ENCODE measurements at regions not wholly inside any gene's neighbourhood (a gene's known extent, or its start where the extent isn't known, plus 50 kb on each side); places are given as distances from the start of the nearest gene placed in this dataset.
"Not testable (repeated sequence)": the region's sequence is repeated elsewhere in the genome, so short reads cannot be mapped to it uniquely, and the experiment has no call there.

DNA sequence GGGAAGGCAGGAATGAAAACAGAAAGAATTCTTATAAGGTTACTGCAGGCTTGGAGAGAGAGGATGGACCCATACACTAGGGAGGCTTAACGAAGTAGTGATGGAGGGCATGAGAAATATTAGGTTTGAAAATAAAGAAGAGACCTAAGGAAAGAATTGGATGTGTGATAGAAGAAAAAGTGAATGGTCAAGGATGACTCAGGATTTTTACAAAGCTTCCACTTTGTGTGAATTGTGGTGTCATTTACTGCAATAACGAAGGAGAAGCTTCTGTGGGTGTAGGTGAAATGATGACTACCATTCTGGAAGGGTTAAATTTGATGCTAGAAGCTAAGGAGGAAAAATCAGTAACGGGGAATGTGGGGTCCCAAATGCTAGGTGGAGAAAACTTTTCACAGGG is 191.2 kb downstream of the UTRN start:
- DNase-seq (ENCODE audit: low spot score) = no peak

DNA sequence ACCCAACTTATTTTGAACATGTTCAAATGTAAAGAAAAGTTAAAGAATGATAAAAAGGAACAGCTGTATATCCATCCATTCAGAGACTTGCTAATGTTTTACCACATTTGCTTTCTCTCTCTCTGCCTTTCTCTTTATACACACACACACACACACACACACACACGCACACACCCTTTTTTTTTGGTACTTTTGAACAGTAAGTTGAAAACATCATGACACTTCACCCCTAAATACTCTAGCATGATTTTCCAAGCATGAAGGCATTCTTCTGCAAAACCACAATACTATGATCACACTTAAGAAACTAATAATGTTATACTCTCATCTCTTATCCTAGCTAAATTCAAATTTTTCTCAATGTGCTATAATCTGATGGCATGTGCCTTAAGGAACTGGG is 192.3 kb downstream of the UTRN start:
- DNase-seq (ENCODE audit: low spot score) = no peak

DNA sequence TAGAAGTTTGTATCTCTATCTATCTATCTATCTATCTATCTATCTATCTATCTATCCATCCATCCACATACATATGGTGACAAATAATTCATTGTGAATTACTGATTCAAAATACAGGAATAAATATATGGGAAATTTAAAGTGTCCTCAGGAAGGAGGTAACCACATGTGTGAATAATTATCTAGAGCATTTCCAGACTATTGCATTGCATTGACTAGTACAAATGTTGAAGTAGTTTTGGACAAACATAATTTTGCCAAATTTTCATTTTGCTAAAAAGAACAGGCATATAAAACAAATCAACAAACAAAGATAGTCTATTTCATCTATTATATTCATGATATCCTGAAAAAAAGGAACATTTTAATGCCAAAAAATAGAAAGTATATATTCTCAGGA is 192.7 kb downstream of the UTRN start:
- DNase-seq (ENCODE audit: low spot score) = no peak

DNA sequence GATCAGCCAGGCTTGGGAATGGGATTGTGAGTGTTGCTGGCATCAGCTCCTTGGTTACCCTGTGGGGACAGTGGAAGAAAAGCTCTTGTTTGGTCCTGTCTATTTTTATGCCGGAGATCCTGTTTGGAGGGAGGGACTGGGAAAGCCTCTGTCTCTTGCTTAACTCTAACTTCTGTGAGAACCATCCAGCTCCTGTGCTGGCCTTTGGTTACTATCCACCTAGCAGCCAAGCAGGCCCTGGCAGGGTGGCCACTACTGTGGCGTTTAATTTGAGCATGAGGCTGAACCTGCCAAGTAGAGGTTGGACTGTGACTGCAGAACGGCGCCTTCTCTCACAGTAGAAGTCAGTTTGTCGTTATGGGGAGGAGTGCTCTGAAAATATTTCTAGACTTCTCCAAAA is 193.3 kb downstream of the UTRN start:
- DNase-seq (ENCODE audit: low spot score) = no peak

DNA sequence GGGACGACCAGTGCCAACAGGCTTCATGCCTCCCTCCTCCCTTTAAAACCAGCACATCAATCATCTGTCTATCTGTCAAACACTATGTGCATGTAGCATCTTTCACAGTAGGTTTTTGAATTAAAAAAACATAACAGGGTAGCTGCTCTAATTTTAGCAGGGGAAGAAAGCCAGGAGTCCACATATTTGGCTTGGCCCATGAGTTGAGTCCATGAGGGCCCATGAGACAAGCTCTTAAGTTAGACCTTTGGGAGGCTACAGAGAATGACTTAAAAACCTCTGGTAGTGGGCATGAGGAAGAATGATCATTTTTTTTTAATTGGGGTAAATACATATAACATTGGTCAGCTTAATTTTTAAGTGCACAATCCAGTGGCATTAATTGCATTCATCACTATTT is 194.9 kb downstream of the UTRN start:
- no peak for DNase-seq (ENCODE audit: low spot score)

DNA sequence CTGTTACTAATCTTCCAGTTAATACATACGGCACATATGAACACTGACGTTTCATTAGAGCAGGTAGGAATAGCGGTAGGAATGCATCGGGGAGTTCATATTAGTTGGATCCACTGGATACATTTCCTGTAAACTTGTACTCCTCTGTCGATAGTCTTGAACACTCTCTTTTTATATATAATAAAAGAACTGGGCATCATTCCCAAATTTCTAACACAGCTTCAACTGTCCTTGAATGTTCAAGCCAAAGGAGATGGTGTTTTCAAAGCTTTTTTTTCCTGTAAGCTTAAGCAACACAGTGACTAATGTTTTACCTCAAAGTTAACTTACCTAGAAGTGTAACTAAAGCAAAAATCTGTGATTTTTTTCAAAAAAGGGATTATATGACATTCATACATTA is 195.3 kb downstream of the UTRN start:
- peak; percentile 24 for DNase-seq (ENCODE audit: low spot score)

DNA sequence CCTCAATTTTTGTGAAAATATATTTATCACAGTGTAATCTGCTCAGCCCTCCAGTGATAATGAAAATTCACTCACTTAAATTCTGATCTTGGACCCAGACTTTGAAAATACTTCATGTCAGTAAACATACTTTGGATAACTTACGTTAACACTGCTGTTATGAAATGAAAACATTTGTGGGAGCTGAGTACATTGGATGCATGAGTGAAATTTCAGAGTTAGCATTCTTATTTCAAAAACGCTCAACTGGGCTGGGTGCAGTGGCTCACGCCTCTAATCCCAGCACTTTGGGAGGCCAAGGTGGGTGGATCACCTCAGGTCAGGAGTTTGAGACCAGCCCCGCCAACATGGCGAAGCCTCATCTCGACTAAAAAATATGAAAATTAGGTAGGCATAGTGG is 196.4 kb downstream of the UTRN start:
- DNase-seq (ENCODE audit: low spot score) = no peak

DNA sequence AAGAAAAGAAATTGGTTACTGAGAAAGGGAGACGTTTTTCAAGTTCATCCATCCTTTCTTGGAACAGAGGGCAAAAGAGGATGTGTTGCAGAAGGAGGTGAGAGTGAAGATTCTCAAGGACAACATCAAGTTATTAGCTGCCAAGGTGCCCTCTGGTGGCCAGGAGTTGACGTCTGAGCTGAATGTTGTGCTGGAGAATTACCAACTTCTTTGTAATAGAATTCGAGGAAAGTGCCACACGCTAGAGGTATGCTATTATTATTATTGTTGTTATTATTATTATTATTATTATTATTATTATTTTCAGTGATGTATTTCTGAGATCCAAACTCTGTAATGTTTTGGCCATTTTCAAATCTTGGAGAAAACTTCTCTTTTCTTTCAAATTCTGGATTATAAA is 197.0 kb downstream of the UTRN start:
- DNase-seq (ENCODE audit: low spot score) = peak; percentile 69

DNA sequence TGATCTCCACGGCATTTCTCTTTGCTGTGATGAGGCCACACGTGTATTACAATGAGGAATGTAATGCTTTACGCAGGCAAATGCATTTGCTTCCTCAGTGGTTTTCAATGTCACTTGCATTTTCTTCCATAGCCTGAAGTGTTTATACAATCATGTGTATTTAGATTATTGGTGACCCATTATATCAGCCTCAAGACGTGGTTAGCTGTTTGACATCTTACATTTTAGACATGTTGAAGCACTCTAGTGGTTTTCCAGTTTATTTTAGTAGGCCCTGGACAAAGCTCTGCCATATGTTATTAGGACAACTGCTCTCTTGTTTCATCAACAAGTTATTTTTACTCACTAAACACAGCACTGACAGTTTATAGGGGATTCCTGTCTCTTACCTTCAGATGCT is 200.4 kb downstream of the UTRN start:
- no peak for DNase-seq (ENCODE audit: low spot score)

DNA sequence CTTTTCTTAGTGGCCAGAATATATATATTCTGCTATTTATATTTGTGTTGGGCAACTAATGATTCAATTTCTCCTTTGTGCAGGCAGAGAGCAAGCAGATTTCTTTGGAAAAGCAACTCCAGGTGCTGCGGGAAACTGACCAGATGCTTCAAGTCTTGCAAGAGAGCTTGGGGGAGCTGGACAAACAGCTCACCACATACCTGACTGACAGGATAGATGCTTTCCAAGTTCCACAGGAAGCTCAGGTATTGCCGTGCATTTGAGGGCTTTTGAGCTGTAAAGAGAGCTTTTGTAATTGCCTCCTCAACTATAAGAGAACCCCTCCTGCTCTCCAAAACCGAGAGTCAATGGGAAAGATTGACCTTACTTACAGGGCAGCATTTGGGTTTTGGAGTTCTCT is 203.5 kb downstream of the UTRN start:
- no peak for DNase-seq (ENCODE audit: low spot score)

DNA sequence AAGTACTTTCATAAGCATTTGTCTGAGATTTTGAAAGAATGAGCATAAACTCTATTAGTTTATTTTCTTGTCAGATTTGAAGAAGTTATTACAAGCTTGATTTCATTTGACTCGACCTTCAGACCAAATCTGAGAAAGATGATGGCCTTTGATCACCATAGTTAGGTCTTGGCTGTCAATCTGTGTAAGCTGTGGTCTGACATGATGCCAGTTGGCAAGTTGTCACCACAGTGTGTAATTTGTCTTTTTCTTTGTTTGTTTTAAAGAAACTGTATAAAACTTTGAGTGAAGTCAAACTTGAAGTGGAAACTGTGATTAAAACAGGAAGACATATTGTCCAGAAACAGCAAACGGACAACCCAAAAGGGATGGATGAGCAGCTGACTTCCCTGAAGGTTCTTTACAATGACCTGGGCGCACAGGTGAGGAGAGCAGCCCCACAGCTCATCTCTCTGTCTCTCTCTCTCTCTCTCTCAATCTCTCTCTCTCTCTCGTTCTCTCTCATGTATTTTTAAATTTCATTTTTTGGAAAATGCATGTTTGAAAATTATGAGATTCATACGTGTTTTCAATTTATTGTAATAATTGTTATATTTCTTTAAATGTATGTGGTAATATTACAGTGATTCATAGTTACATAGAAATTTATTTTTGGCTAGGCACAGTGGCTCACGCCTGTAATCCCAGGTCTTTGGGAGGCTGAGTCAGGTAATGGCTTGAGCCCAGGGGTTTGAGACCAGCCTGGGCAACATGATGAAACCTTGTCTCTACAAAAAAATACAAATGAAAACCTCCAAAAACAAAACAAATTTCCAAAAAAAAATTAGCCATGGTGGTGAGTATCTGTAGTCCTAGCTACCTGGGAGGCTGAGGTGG is 208.1 kb downstream of the UTRN start:
- DNase-seq (ENCODE audit: low spot score) = no peak

DNA sequence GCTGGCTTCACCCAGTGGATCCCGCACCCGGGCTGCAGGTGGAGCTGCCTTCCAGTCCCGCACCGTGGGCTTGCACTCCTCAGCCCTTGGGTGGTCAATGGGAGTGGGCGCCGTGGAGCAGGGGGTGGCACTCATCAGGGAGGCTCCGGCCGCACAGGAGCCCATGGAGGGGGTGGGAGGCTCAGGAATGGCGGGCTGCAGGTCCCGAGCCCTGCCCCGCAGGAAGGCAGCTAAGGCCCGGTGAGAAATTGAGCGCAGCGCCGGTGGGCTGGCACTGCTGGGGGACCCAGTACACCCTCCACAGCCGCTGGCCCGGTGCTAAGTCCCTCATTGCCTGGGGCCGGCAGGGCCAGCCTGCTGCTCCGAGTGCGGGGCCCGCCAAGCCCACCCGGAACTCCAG is 209.9 kb downstream of the UTRN start:
- DNase-seq (ENCODE audit: low spot score) = not testable (repeated sequence)

DNA sequence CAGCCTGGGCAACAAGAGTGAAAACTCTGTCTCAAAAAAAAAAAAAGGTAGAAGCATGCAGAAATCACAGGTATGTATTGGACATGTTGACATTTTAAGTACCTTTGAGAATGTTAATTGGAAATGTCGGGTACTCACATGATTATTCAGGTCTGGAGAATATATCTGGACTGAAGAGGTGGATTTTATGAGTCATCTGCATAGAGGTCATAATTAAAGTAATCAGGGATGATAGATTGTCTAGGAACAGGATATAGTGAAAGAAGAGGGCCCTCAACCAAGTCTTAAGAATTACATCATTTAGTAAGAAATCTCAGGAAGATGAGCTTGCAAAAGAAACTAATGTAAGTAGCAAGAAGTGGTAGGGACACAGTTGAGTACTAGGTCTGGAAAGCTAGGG is 212.5 kb downstream of the UTRN start:
- DNase-seq (ENCODE audit: low spot score) = no peak

DNA sequence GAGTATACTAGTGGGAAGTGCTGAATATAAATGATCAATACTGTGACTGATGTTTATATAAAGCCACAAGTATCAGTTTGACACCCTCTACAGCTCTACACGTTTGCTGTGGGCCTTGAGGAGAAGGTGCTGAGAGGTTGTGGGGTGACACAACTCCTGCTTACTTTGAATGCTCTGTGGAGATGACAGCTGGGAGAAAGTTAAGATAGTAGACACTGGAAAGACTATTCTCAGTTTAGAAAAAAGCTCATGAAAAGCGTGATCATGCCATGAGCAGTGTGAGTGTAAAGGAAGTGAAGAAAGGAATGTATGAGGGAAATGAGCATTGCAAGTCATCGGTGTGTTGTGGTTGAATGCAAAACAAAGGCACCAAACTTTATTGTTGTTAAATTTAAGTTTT is 215.8 kb downstream of the UTRN start:
- no peak for DNase-seq (ENCODE audit: low spot score)

DNA sequence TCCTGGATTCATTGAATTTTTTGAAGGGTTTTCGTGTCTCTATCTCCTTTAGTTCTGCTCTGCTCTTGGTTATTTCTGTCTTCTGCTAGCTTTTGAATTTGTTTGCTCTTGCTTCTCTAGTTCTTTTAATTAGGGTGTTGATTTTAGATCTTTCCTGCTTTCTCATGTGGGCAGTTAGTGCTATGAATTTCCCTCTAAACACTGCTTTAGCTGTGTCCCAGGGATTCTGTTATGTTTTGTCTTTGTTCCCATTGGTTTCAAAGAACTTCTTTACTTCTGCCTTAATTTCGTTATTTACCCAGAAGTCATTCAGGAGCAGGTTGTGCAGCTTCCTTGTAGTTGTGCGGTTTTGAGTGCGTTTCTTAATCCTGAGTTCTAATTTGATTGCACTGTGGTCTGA is 220.1 kb downstream of the UTRN start:
- not testable (repeated sequence) for DNase-seq (ENCODE audit: low spot score)

DNA sequence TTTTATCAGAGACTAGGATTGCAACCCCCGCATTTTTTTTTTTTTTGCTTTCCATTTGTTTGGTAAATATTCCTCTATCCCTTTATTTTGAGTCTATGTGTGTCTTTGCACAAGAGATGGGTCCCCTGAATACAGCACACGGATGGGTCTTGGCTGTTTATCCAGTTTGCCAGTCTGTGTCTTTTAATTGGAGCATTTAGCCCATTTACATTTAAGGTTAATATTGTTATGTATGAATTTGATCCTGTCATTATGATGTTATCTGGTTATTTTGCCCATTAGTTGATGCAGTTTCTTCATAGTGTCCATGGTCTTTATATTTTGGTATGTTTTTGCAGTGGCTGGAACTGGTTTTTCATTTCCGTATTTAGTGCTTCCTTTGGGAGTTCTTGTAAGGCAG is 220.9 kb downstream of the UTRN start:
- DNase-seq (ENCODE audit: low spot score) = not testable (repeated sequence)

DNA sequence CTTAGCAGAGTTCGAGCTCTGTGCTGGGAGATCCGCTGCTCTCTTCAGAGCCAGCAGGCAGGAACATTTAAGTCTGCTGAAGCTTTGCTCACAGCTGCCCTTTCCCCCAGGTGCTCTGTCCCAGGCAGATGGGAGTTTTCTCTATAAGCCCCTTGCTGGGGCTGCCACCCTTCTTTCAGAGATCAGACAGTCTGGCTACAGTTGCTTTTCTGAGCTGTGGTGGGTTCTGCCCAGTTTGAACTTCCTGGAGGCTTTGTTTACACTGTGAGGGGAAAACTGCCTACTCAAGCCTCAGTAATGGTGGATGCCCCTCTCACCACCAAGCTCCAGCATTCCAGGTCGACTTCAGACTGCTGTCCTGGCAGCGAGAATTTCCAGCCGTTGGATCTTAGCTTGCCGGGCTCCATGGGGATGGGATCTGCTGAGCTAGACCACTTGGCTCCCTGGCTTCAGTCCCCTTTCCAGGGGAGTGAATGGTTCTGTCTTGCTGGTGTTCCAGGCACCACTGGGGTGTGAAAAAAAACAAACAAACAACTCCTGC is 222.7 kb downstream of the UTRN start:
- not testable (repeated sequence) for DNase-seq (ENCODE audit: low spot score)

DNA sequence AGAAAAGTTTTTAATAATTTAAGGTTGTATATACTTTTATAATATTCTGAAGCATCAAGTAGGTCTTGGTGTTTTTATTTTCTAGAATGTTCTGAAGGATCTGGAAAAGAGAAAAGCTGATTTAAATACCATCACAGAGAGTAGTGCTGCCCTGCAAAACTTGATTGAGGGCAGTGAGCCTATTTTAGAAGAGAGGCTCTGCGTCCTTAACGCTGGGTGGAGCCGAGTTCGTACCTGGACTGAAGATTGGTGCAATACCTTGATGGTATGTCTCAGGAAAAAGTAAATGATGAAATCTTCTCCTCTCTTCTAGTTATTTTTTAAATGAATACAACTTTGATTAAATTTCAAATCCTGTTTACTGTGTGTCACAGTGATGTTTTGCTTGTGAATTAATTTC is 225.7 kb downstream of the UTRN start:
- no peak for DNase-seq (ENCODE audit: low spot score)

DNA sequence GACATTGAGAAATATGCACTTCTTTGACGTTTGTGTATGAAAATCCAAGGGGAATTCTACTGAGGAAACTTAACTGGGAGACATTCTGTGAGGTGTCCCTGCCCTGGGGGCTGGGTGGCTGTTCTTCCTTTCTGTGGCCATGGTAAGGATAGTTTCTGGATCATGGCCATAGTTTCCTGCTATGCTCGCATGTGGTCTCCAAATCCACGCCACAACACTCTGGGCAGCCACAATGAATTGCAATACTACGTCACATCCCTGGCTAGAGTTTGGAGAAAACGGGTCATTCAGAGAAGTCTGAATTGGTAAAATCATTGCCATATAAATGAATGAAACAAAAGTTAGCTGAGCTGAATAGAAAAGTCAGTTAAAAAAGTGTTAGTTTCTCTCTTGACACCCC is 230.6 kb downstream of the UTRN start:
- DNase-seq (ENCODE audit: low spot score) = no peak

DNA sequence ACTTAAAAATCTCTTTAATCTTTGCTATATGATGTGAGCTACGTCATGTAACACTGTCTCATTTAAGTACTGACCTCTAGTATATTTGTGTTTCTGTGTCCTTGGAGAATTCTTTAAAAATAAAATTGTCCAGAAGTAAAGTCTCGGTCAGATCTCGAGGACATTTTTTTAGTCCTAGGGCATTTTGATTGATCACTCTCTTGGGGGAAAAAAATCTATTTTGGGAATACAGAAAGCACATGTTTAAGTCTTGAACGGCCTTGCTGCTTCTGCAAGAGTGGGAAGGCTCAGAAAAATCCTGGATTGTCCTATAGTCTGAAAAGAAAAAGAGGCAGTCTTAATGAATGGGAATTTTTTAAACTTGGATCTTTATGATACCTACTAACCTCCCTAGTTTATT is 234.3 kb downstream of the UTRN start:
- no peak for DNase-seq (ENCODE audit: low spot score)

DNA sequence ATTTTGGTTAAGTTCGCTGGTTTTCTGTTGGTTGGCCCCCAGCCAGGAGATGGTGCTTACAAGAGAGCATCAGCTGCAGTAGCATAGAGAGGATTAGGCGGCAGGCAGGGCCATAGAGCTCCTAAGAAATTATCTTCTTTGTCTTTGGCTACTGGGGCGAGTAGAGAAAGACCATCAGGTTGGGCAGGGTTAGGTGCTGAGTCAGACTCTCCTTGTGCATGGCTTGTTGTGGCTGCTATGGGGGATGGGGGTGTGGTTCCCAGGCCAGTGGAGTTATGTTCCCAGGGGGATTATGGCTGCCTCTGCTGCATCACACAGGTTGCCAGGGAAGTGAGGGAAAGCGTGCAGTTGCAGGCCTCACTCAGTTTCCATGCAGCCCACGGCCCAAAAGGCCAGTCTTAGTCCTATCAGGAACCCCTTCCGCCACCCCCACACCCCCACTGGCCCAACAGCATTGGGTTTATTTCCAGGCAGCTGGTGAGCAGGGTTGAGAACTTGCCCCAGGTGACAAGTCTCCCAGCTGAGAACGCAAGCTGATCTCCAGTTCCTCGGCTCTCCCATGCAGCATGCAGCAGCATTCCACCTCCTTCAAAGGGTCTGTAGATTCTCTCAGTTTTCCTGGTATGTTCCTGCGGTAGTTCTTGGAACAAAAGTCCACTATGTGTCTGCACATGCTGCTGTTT is 243.7 kb downstream of the UTRN start:
- no peak for DNase-seq (ENCODE audit: low spot score)

DNA sequence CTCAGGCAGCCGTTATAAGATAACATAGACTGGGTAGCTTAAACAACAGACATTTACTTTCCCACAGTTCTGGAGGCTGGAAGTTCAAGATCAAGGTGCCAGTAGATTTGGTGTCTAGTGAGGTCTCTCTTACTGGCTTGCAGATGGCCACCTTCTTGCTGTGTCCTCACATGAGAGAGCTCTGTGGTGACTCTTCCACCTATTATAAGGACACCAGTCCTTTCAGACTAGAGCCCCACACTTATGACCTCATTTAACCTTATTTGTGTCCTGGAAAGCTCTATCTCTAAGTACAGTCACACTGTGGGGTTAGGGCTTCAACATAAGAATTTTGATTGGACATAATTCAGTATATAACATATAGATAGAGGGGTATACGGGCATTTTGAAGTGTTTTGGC is 245.0 kb downstream of the UTRN start:
- DNase-seq (ENCODE audit: low spot score) = no peak

DNA sequence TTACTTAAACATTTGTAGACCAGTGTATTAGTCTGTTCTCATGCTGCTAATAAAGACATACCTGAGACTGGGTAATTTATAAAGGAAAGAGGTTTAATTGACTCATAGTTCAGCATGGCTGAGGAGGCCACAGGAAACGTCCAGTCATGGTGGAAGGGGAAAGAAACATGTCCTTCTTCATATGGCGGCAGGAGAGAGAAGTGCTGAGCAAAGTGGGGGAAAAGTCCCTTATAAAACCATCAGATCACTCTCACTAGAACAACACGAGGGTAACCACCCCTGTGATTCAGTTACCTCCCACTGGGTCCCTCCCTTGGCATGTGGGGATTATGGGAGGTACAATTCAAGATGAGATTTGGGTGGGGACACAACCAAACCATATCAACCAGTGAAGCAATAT is 247.1 kb downstream of the UTRN start:
- DNase-seq (ENCODE audit: low spot score) = not testable (repeated sequence)

Data from COLO829 (cell line).